ENCODE measurements at regions not wholly inside any gene's neighbourhood (a gene's known extent, or its start where the extent isn't known, plus 50 kb on each side); places are given as distances from the start of the nearest gene placed in this dataset.
A peak's percentile ranks its signal among the peaks of the same experiment; 100 is the strongest.

- H3K9me3 ChIP-seq (ENCODE audit: low read length), result no peaks in the 10 kb centered on the region
- H3K9me2 ChIP-seq (ENCODE audit: insufficient read depth, low read length), result no peaks in the 10 kb centered on the region
- no peak overlapping the region for H3K9ac ChIP-seq (ENCODE audit: low read length)
- H4K20me1 ChIP-seq (ENCODE audit: insufficient read depth), result no peaks in the 10 kb centered on the region
- no peak overlapping the region for H3K4me3 ChIP-seq (ENCODE audit: low read length)
- H3K27ac ChIP-seq (ENCODE audit: low read length), result peak overlapping the region; percentile 83
- H3K27me3 ChIP-seq (ENCODE audit: insufficient read depth, low read depth, low read length), result no peaks in the 10 kb centered on the region
- no peaks in the 10 kb centered on the region for H3K36me3 ChIP-seq (ENCODE audit: insufficient read depth, low read length)
- TF ChIP-seq EZH2 (IDR thresholded peaks at IDR 0.05; ENCODE audit: borderline replicate concordance, insufficient read depth, low read length, poor library complexity, severe bottlenecking), result no peak
- TF ChIP-seq, protein P1, sequence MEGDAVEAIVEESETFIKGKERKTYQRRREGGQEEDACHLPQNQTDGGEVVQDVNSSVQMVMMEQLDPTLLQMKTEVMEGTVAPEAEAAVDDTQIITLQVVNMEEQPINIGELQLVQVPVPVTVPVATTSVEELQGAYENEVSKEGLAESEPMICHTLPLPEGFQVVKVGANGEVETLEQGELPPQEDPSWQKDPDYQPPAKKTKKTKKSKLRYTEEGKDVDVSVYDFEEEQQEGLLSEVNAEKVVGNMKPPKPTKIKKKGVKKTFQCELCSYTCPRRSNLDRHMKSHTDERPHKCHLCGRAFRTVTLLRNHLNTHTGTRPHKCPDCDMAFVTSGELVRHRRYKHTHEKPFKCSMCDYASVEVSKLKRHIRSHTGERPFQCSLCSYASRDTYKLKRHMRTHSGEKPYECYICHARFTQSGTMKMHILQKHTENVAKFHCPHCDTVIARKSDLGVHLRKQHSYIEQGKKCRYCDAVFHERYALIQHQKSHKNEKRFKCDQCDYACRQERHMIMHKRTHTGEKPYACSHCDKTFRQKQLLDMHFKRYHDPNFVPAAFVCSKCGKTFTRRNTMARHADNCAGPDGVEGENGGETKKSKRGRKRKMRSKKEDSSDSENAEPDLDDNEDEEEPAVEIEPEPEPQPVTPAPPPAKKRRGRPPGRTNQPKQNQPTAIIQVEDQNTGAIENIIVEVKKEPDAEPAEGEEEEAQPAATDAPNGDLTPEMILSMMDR (IDR thresholded peaks at IDR 0.05; ENCODE audit: poor library complexity, severe bottlenecking), result no peak
- no peak for TF ChIP-seq SMC3 (conservative IDR thresholded peaks at IDR 0.05; ENCODE audit: poor library complexity)
- no peak for TF ChIP-seq POLR2AphosphoS5 (IDR thresholded peaks at IDR 0.05)
- TF ChIP-seq RAD21 (conservative IDR thresholded peaks at IDR 0.05), result no peak
- no peak for TF ChIP-seq EP300 (conservative IDR thresholded peaks at IDR 0.05; ENCODE audit: poor library complexity, severe bottlenecking)
- no peak for TF ChIP-seq REST (IDR thresholded peaks at IDR 0.05; ENCODE audit: borderline replicate concordance)
- no peak for TF ChIP-seq MXI1 (conservative IDR thresholded peaks at IDR 0.05; ENCODE audit: poor library complexity, severe bottlenecking)
- TF ChIP-seq TAF1 (IDR thresholded peaks at IDR 0.05; ENCODE audit: low read depth), result no peak
- no peak overlapping the region for H2AFZ ChIP-seq (ENCODE audit: low read depth, low read length)
- H3K79me2 ChIP-seq (replicated peaks; ENCODE audit: insufficient read depth, low read length), result no peaks in the 10 kb centered on the region
- peaks cover 2% of the 10 kb centered on the region for H3F3A ChIP-seq (ENCODE audit: insufficient read depth, low read length, poor library complexity, severe bottlenecking)
- no peak overlapping the region for H3K4me2 ChIP-seq (ENCODE audit: low read length)
Observed at GRCh38 chr16:72255786-72256185, 83.8 kb upstream of the PMFBP1 start.

- H3K27ac ChIP-seq (ENCODE audit: low read length), result no peak overlapping the region
- no peaks in the 10 kb centered on the region for H3K36me3 ChIP-seq (ENCODE audit: insufficient read depth, low read length)
- no peak overlapping the region for H3K9ac ChIP-seq (ENCODE audit: low read length)
- peaks cover 16% of the 10 kb centered on the region for H3K79me2 ChIP-seq (replicated peaks; ENCODE audit: insufficient read depth, low read length)
- H3K27me3 ChIP-seq (ENCODE audit: insufficient read depth, low read depth, low read length), result no peaks in the 10 kb centered on the region
- H3K4me3 ChIP-seq (ENCODE audit: low read length), result no peak overlapping the region
- H3K4me2 ChIP-seq (ENCODE audit: low read length), result no peak overlapping the region
- no peaks in the 10 kb centered on the region for H3K9me2 ChIP-seq (ENCODE audit: insufficient read depth, low read length)
- no peaks in the 10 kb centered on the region for H3K9me3 ChIP-seq (ENCODE audit: low read length)
- H3F3A ChIP-seq (ENCODE audit: insufficient read depth, low read length, poor library complexity, severe bottlenecking), result peaks cover 9% of the 10 kb centered on the region
- TF ChIP-seq SMC3 (conservative IDR thresholded peaks at IDR 0.05; ENCODE audit: poor library complexity), result no peak
- no peak for TF ChIP-seq REST (IDR thresholded peaks at IDR 0.05; ENCODE audit: borderline replicate concordance)
- TF ChIP-seq TAF1 (IDR thresholded peaks at IDR 0.05; ENCODE audit: low read depth), result no peak
- no peak for TF ChIP-seq POLR2AphosphoS5 (IDR thresholded peaks at IDR 0.05)
- TF ChIP-seq EP300 (conservative IDR thresholded peaks at IDR 0.05; ENCODE audit: poor library complexity, severe bottlenecking), result no peak
- TF ChIP-seq, protein P1 (IDR thresholded peaks at IDR 0.05; ENCODE audit: poor library complexity, severe bottlenecking), result no peak
- no peak for TF ChIP-seq RAD21 (conservative IDR thresholded peaks at IDR 0.05)
- TF ChIP-seq EZH2 (IDR thresholded peaks at IDR 0.05; ENCODE audit: borderline replicate concordance, insufficient read depth, low read length, poor library complexity, severe bottlenecking), result no peak
- no peak for TF ChIP-seq MXI1 (conservative IDR thresholded peaks at IDR 0.05; ENCODE audit: poor library complexity, severe bottlenecking)
- H4K20me1 ChIP-seq (ENCODE audit: insufficient read depth), result no peaks in the 10 kb centered on the region
- H2AFZ ChIP-seq (ENCODE audit: low read depth, low read length), result no peak overlapping the region
Observed at GRCh38 chr16:72247821-72248253, 75.9 kb upstream of the PMFBP1 start.
